ENCODE measurements at regions not wholly inside any gene's neighbourhood (a gene's known extent, or its start where the extent isn't known, plus 50 kb on each side); places are given as distances from the start of the nearest gene placed in this dataset.

GRCh38 chr1:29875557-29876028 lies 639.3 kb downstream of the PTPRU start:
- TF ChIP-seq POLR2AphosphoS5 (IDR thresholded peaks at IDR 0.05) (no peak), POLR2A (IDR thresholded peaks at IDR 0.05) (no peak), EP300 (IDR thresholded peaks at IDR 0.05) (no peak)
- TF ChIP-seq, protein P1, sequence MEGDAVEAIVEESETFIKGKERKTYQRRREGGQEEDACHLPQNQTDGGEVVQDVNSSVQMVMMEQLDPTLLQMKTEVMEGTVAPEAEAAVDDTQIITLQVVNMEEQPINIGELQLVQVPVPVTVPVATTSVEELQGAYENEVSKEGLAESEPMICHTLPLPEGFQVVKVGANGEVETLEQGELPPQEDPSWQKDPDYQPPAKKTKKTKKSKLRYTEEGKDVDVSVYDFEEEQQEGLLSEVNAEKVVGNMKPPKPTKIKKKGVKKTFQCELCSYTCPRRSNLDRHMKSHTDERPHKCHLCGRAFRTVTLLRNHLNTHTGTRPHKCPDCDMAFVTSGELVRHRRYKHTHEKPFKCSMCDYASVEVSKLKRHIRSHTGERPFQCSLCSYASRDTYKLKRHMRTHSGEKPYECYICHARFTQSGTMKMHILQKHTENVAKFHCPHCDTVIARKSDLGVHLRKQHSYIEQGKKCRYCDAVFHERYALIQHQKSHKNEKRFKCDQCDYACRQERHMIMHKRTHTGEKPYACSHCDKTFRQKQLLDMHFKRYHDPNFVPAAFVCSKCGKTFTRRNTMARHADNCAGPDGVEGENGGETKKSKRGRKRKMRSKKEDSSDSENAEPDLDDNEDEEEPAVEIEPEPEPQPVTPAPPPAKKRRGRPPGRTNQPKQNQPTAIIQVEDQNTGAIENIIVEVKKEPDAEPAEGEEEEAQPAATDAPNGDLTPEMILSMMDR (IDR thresholded peaks at IDR 0.05) = no peak

Data from upper lobe of left lung (tissue), 4 donors.